GM12875 (cell line): ENCODE measurements at regions not wholly inside any gene's neighbourhood (a gene's known extent, or its start where the extent isn't known, plus 50 kb on each side); places are given as distances from the start of the nearest gene placed in this dataset.

Experiments
- H3K4me3 ChIP-seq: one replicate; pipeline ENCODE4 v1.5.1; 2011; ENCODE audit warnings: low read depth, low read length, control low read depth
- TF ChIP-seq, protein P1 (sequence below): IDR thresholded peaks from 2 replicates; pipeline ENCODE4 v1.5.1; 2011; ENCODE audit warnings: low read depth, mild to moderate bottlenecking, control low read depth, inconsistent platforms, low read length, moderate library complexity, borderline replicate concordance; ENCODE audit not compliant: insufficient read depth

DNA sequence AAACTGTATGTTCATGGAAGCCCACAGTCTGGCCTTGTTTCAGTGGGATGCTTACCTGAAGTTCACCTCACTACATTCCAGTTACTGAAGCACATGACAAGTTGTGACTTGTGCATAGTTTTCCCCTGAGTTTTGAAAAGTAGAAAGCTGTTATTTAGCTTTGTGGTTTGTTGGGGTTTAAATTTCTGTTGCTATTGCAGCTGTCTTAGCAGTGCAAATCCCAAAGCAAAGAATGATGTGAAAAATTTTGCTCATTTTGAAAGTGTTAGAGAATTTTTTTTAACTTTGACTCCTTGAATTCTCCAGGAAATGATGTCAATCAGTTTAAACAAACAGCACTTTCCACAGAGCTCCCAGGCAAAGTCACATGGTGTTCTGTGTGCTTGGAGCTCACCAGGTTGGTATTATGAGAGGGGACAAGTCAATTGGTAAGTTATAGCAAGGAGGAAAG, 268.4 kb downstream of the ADGRG6 start:
- TF ChIP-seq, protein P1, sequence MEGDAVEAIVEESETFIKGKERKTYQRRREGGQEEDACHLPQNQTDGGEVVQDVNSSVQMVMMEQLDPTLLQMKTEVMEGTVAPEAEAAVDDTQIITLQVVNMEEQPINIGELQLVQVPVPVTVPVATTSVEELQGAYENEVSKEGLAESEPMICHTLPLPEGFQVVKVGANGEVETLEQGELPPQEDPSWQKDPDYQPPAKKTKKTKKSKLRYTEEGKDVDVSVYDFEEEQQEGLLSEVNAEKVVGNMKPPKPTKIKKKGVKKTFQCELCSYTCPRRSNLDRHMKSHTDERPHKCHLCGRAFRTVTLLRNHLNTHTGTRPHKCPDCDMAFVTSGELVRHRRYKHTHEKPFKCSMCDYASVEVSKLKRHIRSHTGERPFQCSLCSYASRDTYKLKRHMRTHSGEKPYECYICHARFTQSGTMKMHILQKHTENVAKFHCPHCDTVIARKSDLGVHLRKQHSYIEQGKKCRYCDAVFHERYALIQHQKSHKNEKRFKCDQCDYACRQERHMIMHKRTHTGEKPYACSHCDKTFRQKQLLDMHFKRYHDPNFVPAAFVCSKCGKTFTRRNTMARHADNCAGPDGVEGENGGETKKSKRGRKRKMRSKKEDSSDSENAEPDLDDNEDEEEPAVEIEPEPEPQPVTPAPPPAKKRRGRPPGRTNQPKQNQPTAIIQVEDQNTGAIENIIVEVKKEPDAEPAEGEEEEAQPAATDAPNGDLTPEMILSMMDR = no peak
- H3K4me3 ChIP-seq = no peak overlapping the region

DNA sequence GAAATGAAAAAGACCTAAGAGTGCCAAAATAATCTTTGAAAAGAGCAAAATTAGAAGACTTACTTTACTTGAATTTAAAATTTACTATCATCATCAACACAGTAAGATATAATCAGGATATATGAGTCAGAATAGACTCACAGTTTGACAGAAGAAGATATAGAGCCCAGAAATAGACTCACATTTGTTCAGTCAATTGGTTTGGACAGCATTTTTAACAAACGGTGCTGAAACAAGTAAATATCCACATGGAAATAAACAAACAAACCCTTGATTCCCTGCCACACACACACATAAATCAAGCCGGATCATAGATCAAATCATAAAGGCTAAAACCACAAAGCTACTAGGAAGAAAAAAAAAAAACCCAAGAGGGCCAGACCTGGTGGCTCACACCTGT, 291.1 kb downstream of the ADGRG6 start:
- H3K4me3 ChIP-seq = no peak overlapping the region

DNA sequence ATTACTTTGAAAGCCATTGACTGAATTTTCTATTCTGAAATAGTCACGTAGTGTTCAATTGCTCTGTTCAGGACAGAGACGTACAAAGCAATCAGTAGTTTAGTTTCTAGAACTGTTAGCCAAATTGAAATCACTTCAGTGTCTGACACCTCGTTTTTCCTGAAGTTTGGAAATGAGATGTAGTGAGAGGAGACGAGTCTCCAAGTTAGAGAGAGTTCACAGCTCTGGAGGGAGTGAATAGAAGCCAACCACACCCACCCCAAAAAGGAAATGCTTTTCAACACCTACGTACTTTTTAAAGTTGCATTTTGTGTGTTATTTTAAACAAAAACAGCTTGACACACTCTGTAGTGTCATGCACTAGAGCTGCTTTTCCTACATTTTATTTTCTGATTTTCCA, 296.0 kb downstream of the ADGRG6 start:
- TF ChIP-seq, protein P1 = no peak

More for the DNA sequence above, 291.1 kb downstream of the ADGRG6 start:
- TF ChIP-seq, protein P1 = no peak

DNA sequence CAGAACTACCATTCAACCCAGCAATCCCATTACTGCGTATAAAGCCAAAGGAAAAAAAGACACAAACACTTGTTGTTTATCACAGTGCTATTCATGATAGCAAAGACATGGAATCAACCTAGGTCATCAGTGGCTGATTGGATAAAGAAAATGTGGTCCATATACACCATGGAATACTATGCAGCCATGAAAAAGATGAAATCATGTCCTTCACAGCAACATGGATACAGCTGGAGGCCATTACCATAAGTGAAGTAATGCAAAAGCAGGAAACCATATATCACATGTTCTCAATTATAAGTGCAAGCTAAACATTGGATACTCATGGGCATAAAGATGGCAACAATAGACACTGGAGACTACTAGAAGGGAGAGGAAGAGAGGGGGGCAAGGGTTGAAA, 299.6 kb downstream of the ADGRG6 start:
- TF ChIP-seq, protein P1 = no peak

More for the DNA sequence above, 296.0 kb downstream of the ADGRG6 start:
- H3K4me3 ChIP-seq = no peak overlapping the region

DNA sequence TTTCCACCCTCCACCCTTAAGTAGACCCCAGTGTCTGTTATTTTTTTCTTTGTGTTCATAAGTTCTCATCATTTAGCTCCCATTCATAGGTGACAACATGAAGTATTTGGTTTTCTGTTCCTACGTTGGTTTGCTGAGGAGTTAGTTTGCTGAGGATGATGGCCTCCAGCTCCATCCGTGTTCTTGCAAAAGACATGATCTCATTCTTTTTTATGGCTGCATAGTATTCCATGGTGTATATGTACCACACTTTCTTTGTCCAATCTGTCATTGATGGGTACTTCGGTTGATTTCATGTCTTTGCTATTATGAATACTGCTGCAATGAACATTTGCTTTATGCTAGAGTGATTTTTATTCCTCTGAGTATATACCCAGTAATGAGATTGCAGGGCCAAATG, 301.2 kb downstream of the ADGRG6 start:
- H3K4me3 ChIP-seq = no peak overlapping the region
- TF ChIP-seq, protein P1 = no peak

More for the DNA sequence above, 299.6 kb downstream of the ADGRG6 start:
- no peak overlapping the region for H3K4me3 ChIP-seq

DNA sequence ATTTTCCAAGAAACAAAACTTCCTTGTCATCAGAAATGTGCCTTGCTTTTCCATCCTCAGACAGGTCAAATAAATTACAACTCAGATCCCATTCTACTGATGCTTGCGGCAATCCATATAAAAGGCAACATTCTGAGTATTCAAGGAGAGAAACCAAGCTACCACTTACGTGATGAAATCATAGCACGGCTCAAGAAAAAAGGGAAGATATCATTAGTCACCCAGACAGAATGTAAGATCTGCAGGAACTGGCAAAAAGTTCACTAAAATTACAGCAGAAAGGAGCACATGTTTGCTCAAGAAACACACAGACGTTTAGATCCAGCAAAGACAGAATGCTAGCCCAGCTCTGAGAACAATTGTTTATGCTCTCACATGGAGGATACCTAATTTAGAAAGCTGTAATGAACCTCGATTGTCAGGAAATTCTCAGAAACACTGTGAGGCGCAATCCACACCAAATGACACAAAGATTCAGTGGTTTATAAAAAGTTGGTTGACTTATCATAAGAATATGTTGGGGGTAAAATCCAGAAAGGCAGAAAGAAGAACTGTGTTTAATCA, 304.2 kb downstream of the ADGRG6 start:
- TF ChIP-seq, protein P1 = no peak
- H3K4me3 ChIP-seq = no peak overlapping the region

DNA sequence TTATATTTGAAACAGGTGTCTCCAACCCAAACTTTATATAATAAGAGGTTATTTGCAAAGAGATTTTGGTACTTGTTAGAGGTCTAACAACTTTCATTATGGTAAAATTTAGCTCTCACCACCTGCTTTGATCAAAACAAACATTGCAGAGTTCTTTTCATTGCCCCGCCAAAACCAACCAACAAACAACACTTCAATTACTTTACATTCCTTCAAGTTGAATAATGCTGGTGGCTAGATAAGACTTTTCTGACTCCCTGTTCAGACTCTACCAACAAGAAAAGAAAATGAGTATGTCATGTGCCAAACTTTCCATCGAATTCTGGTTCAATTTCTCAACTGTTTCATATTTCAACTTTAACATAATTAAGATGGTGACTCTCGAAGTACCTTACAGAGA, 311.1 kb downstream of the ADGRG6 start:
- TF ChIP-seq, protein P1 = no peak
- H3K4me3 ChIP-seq = no peak overlapping the region
